HG02642 (cell line): ENCODE measurements at regions not wholly inside any gene's neighbourhood (a gene's known extent, or its start where the extent isn't known, plus 50 kb on each side); places are given as distances from the start of the nearest gene placed in this dataset.
A peak's percentile ranks its signal among the peaks of the same experiment; 100 is the strongest.

Experiments used
- ATAC-seq: cut with Tn5 transposase; IDR thresholded peaks from one replicate; pipeline ENCODE4 v1.9.1; 2021; ENCODE audit warnings: mild to moderate bottlenecking; ENCODE audit not compliant: unreplicated experiment, poor library complexity

DNA sequence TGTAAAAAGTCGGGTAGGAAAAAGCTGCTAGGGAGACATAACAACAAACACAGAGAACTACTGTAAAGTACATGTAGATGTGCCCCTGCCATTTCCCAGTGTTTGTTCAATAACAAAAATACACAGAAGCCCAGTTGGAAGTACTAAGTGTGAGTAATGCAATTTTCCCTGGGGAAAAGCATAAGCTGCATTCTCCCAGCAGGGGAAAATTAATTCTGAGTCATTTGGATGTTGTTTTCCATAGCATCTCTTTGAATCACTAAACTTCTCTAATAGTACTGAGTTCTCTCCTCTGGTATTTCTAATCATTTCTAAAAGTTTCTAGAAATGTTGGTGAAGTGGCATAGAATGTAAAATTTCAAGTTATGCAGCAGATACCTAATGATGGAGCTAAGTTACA lies 1114.9 kb downstream of the C4orf33 start:
- no peak for ATAC-seq

GRCh38 chr4:130214268-130214667 lies 1118.3 kb downstream of the C4orf33 start:
- no peak for ATAC-seq

GRCh38 chr4:130233377-130234047 lies 1137.6 kb downstream of the C4orf33 start:
- peak; percentile 99 for ATAC-seq

DNA sequence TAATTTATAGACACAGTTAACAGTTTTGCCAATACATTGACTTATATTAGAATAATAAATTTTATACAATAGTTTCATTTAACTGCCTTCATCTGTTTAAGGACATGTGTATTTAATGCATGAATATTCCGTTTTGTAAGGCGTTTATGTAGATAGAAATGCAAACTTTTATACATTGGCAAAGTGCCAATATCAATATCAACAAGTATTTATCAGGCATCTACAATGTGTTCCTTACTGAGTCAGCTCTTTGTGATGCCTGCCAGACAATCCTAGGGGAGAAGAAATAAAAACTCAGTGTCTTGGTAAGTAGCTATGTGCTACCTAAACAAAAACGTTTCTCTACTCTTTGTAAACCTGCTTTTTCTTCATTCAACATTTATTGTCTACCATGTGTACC lies 1142.2 kb downstream of the C4orf33 start:
- no peak for ATAC-seq

DNA sequence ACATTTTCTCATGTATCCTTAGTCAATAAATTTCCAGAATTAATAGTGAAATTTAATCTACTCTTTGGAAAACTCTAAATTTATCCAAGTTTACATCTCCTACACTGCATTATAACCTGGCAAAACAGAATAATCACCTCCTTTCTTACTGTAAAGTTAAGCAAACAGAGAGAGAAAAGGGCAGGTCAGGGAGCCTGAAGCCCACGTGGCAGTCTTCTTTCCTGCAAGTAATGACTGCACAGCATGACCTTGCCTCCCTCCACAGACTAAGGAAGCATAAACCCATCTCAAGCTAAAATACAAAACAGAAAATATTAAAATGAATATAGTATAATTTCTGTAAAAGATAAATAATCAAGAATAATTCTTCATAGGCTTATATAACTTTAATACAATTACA lies 1153.0 kb downstream of the C4orf33 start:
- ATAC-seq = no peak

DNA sequence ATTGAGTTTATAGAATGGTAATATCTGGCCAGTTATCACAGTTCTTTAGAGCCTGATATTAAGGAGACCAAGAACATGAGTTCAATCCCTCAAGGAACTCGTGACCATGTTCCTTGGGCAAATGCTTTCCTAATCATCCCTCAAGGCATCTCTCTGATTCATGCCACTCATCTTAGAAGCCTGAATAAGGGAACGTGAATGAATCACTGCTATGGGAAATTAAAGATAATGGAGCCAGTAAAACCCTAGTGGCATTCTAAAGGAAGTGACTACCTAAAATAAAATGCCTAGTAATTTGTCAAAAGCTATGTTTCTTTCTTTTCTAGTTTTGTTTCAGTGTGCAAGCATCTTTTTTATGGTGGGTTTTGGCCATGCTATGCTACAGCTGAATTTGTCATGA lies 1161.3 kb downstream of the C4orf33 start:
- no peak for ATAC-seq

GRCh38 chr4:130266814-130267213 lies 1170.9 kb downstream of the C4orf33 start:
- no peak for ATAC-seq

- no peak for ATAC-seq
These were observed 1192.6 kb downstream of the C4orf33 start for GRCh38 chr4:130288576-130288975.

- ATAC-seq = no peak
These were observed 1197.7 kb downstream of the C4orf33 start for GRCh38 chr4:130293692-130294091.

GRCh38 chr4:130296448-130296847 lies 1200.5 kb downstream of the C4orf33 start:
- no peak for ATAC-seq

DNA sequence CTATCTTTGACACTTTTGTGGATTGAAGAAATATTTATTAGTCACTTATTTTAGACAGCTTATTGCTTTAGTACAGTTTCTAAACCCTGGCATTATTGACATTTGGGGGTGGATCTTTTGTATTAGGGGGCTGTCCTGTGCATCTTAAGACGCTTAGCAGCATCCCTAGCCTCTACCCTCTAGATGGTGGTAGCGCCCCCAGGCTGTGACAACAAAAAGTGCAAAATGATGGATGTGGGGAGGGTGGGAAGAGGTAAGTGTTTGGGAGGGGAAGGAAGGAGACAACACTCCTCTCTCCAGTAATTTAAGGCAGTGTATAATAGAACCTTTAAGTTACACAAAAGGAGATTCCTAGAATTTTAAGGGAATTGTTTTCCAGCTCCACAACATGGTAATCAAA lies 1210.6 kb downstream of the C4orf33 start:
- no peak for ATAC-seq

DNA sequence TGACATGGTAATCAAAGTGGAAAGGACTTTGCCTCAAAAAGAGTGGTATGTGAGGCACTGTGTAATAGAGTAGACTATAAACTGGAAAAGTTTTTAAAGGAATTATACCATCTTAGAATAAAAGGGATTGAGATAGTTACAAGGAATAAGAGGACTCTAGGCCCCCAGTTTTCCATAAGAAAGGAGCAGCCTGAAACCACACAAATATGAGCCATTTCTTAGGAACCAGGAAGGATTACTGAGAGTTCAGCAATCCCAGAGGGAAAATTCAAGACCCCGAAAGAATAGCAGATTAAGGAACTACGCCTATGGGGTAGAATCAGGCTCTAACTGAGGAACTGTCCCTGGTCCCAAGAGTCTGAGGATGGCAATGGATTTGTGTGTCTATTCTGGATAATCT lies 1213.3 kb downstream of the C4orf33 start:
- no peak for ATAC-seq

DNA sequence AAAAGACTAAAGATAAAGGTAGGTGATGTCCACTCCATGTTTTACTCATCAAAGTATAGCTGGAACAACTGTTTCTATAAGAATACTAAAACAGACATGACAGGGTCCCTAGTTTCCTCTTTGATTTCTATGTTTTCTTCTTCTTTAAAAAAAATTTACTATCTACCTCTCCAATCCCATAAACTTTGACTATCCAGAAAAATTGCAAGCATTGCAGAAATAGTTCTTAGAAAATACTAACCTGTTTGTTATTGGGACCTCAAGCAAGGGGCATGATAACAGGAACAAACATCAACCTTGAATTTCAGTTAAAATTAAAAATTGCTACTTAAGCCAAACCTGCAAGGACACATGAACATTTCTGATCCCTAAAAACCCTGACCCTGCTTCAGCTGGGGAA lies 1226.5 kb downstream of the C4orf33 start:
- no peak for ATAC-seq

DNA sequence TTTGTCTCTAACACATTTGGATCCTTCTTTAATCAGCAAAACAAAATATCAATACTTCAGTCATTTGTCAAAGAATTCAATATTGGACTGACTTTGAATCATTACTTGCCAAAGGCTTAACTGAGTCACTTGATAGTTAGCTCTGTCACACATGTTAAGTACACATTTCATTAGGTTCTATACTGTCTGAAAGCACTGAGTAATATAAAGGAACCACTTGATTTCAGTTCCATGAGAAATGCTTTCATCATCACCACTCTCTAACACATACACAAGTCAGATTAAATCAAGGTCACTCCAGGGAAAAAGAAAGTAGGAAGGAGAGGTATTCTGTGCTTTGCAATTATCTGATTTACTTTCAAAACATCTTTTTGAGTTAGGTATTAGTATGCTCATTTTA lies 1233.1 kb downstream of the C4orf33 start:
- no peak for ATAC-seq

GRCh38 chr4:130333241-130333759 lies 1237.3 kb downstream of the C4orf33 start:
- no peak for ATAC-seq

DNA sequence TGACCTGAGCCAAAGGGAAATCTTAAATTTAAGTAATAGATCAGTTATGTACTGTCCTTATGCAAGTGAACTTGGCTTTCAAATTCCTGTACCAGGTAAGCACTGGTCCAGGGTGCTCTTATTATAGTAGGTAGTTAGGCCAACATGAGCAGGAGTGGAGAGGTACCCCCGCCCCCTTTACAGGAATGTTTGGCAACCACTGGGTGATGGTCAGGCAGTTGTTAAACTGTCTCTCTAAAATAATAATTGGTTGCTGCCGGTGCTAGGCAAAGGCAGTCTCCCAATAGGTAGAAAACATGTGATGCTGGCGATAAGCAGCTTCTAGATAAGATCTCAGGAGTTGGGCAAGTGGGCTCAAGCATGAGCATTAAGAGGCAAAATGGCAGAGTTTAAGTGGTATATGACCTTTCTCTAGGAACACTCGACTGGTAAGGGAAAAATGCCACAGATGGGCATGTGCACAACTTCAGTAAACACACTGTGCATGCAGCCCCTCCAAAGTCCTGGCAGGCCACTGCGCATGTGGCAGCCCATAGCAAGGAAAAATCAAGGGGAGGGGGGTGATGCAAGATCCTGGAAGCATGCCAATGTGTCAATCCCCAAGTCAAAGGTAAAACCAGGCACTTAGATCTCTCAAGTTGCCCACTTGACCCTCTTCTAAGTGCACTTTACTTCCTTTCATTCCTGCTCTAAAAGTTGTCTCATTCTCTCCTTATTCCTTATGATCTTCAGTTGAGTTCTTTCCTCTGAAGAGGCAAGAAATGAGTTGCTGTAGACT lies 1239.7 kb downstream of the C4orf33 start:
- no peak for ATAC-seq

GRCh38 chr4:130336585-130337217 lies 1240.7 kb downstream of the C4orf33 start:
- peak; percentile 89 for ATAC-seq

DNA sequence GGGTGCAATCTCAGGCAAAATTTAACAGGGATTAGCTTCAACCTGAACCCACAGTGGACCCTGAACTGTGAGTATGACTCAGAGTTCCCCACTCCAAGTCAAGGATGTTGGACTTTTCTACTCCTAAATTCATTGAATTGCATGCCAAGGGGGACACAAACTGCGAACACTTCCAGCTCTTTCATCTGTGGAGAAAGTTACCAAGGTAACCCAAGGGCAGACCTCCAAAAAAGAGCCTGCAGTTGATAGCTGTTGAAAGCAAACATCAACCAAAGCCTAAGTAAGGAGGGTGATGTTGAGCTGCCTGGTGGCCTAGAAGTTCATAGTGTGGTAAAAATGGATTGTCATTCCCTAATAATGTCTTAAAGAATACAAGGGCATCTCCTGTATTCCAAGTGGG lies 1242.9 kb downstream of the C4orf33 start:
- no peak for ATAC-seq

GRCh38 chr4:130349745-130350144 lies 1253.8 kb downstream of the C4orf33 start:
- ATAC-seq = no peak

DNA sequence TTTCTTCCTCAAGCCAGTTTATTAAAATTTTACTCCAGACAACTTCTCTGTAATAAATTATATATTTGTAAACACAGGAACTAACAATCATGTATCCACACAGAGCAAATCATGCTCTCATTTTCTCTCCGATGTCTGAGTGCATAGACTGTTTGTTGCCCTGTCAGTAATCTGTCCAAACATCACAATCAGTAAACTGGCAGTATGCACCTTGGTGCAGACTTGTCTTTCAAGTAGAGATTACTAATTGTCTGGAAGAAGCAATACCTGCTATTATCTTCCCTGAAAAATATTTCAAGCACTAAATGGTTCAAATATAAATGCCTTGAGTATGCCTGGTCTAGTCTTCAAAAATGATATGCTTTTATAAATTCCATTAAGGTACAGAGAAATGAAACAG lies 1260.9 kb downstream of the C4orf33 start:
- ATAC-seq = no peak

GRCh38 chr4:130359542-130359941 lies 1263.6 kb downstream of the C4orf33 start:
- no peak for ATAC-seq
